SK-N-SH (cell line): ENCODE measurements at regions not wholly inside any gene's neighbourhood (a gene's known extent, or its start where the extent isn't known, plus 50 kb on each side); places are given as distances from the start of the nearest gene placed in this dataset.

Experiments used
- CTCF ChIA-PET: fragments of 300-600, 350-600 bp; formaldehyde crosslinking; extraction: SDS; loops from one replicate; lab custom pipeline; 2021; lab: Yijun Ruan, JAX
- POLR2A ChIA-PET: fragments of 350-600 bp; sonication (Branson Sonifier 250); formaldehyde crosslinking; extraction: SDS; loops from one replicate; lab custom pipeline; 2020; ENCODE audit warnings: antibody characterized with exemption, inconsistent platforms; lab: Yijun Ruan, JAX
- DNase-seq: peaks from one replicate; pipeline ENCODE4 v3.0.0; 2012
- H2AFZ ChIP-seq: fragments of 200-600 bp; sonication (generic); 2 replicates; pipeline ENCODE4 v1.8.1; 2016; ENCODE audit warnings: antibody characterized with exemption, mild to moderate bottlenecking, low read depth
- H3F3A ChIP-seq: fragments of 200-600 bp; sonication (generic); replicated peaks from 2 replicates; pipeline ENCODE3; 2016; ENCODE audit warnings: antibody characterized with exemption, mild to moderate bottlenecking; ENCODE audit not compliant: insufficient read depth
- H3K27ac ChIP-seq, 2 experiments: fragments of 200-500 bp in 1 of 2; fragments of 200-600 bp in 1 of 2; sonication (Bioruptor generic) in 1 of 2; sonication (generic), shearing (Covaris generic) in 1 of 2; 2 replicates each; pipeline versions ENCODE4 v1.5.1 to v1.6.1; 2014 to 2016; ENCODE audit warnings: low read depth in 2 of 2, inconsistent platforms in 1 of 2, low read length in 1 of 2, mild to moderate bottlenecking in 1 of 2, mixed read lengths in 1 of 2
- H3K27me3 ChIP-seq: fragments of 200-600 bp; sonication (generic), shearing (Covaris generic); 2 replicates; pipeline ENCODE4 v1.6.1; 2016; ENCODE audit warnings: mixed run types; ENCODE audit not compliant: insufficient read depth
- H3K36me3 ChIP-seq, 2 experiments: fragments of 200-500 bp in 1 of 2; fragments of 200-600 bp in 1 of 2; sonication (Bioruptor generic) in 1 of 2; sonication (generic) in 1 of 2; replicated peaks in 1 of 2; 2 replicates each; pipeline versions ENCODE3 to v1.5.1; 2014 to 2016; ENCODE audit warnings: low read length in 1 of 2, mild to moderate bottlenecking in 1 of 2; ENCODE audit not compliant: insufficient read depth in 2 of 2, control insufficient read depth in 1 of 2
- H3K4me1 ChIP-seq, 2 experiments: fragments of 200-500 bp in 1 of 2; fragments of 200-600 bp in 1 of 2; sonication (Bioruptor generic) in 1 of 2; sonication (generic), shearing (Covaris generic) in 1 of 2; 2 replicates each; pipeline versions ENCODE4 v1.5.1 to v1.6.1; 2014 to 2016; ENCODE audit warnings: low read depth in 1 of 2, low read length in 1 of 2, mixed run types in 1 of 2; ENCODE audit not compliant: insufficient read depth in 2 of 2, control insufficient read depth in 1 of 2
- H3K4me2 ChIP-seq: fragments of 200-600 bp; sonication (generic), shearing (Covaris generic); 2 replicates; pipeline ENCODE4 v1.6.1; 2017; ENCODE audit warnings: mixed run types
- H3K4me3 ChIP-seq, 2 experiments: fragments of 200-500 bp in 1 of 2; fragments of 200-600 bp in 1 of 2; sonication (Bioruptor generic) in 1 of 2; sonication (generic), shearing (Covaris generic) in 1 of 2; 2 replicates each; pipeline versions ENCODE4 v1.5.1 to v1.8.1; 2014 to 2016; ENCODE audit warnings: low read depth in 2 of 2, inconsistent platforms in 1 of 2, low read length in 1 of 2, mild to moderate bottlenecking in 1 of 2, mixed read lengths in 1 of 2, moderate library complexity in 1 of 2
- H3K79me2 ChIP-seq: fragments of 200-600 bp; sonication (generic); 2 replicates; pipeline ENCODE4 v1.8.1; 2017; ENCODE audit warnings: mild to moderate bottlenecking; ENCODE audit not compliant: insufficient read depth
- H3K9ac ChIP-seq: fragments of 200-600 bp; sonication (generic); 2 replicates; pipeline ENCODE4 v1.6.1; 2017; ENCODE audit warnings: mixed run types
- H3K9me2 ChIP-seq: fragments of 200-600 bp; sonication (generic); 2 replicates; pipeline ENCODE4 v1.6.1; 2017; ENCODE audit warnings: mixed run types
- H3K9me3 ChIP-seq: fragments of 200-600 bp; sonication (generic); 2 replicates; pipeline ENCODE4 v1.6.1; 2017; ENCODE audit warnings: mixed run types, mild to moderate bottlenecking, moderate library complexity
- H4K20me1 ChIP-seq: fragments of 200-600 bp; sonication (generic); 2 replicates; pipeline ENCODE4 v1.6.1; 2017; ENCODE audit warnings: mild to moderate bottlenecking, mixed run types; ENCODE audit not compliant: insufficient read depth
- CHD2 ChIP-seq: fragments of 150-350 bp; IDR thresholded peaks from 2 replicates; pipeline ENCODE4 v1.6.1; 2018; ENCODE audit warnings: low read length; ENCODE audit not compliant: partially characterized antibody
- FOSL2 ChIP-seq: IDR thresholded peaks from 2 replicates; pipeline ENCODE4 v1.4.0; 2012; ENCODE audit warnings: low read depth, mild to moderate bottlenecking, moderate library complexity, borderline replicate concordance
- MEF2A ChIP-seq: IDR thresholded peaks from 2 replicates; pipeline ENCODE4 v1.4.0; 2012; ENCODE audit warnings: low read depth, borderline replicate concordance
- MXI1 ChIP-seq: IDR thresholded peaks from 2 replicates; pipeline ENCODE4 v1.6.1; 2012; ENCODE audit warnings: mild to moderate bottlenecking, low read depth, low read length, improper control_type of control experiment
- NRF1 ChIP-seq: IDR thresholded peaks from 2 replicates; pipeline ENCODE4 v1.6.1; 2012; ENCODE audit warnings: low read depth, mild to moderate bottlenecking, low read length
- PBX3 ChIP-seq: IDR thresholded peaks from 2 replicates; pipeline ENCODE4; 2012
- POLR2AphosphoS5 ChIP-seq: IDR thresholded peaks from 2 replicates; pipeline ENCODE4 v1.6.1; 2012; ENCODE audit warnings: low read depth, low read length
- RAD21 ChIP-seq: IDR thresholded peaks from 2 replicates; pipeline ENCODE4 v1.6.1; 2012; ENCODE audit warnings: mild to moderate bottlenecking, low read length
- RCOR1 ChIP-seq: fragments of 150-350 bp; IDR thresholded peaks from 2 replicates; pipeline ENCODE4 v1.6.1; 2017; ENCODE audit warnings: antibody characterized with exemption, low read length
- TAF1 ChIP-seq: IDR thresholded peaks from 2 replicates; pipeline ENCODE4 v1.6.1; 2012; ENCODE audit warnings: low read depth, mild to moderate bottlenecking, low read length, moderate library complexity, borderline replicate concordance
- TCF12 ChIP-seq: IDR thresholded peaks from 2 replicates; pipeline ENCODE4 v1.4.0; 2012
- YY1 ChIP-seq: IDR thresholded peaks from 2 replicates; pipeline ENCODE4 v1.4.0; 2012; ENCODE audit warnings: low read depth, mild to moderate bottlenecking
- WGBS: methylation state at CpG from one replicate; pipeline ENCODE4 v1.1.6; 2017; ENCODE audit warnings: low lambda C conversion rate; 5-methylcytosine and 5-hydroxymethylcytosine counted together
- TF ChIP-seq, protein P1 (sequence below): fragments of 150-350 bp; IDR thresholded peaks from 2 replicates; pipeline ENCODE4 v1.6.1; 2016; ENCODE audit warnings: mild to moderate bottlenecking, low read depth, low read length
- TF ChIP-seq, protein P2 (sequence below): fragments of 200-600 bp; sonication (generic); IDR thresholded peaks from 2 replicates; pipeline ENCODE4 v1.6.1; 2017; ENCODE audit warnings: antibody characterized with exemption, mild to moderate bottlenecking, moderate library complexity
- TF ChIP-seq, protein P3 (sequence below): IDR thresholded peaks from 2 replicates; pipeline ENCODE4 v1.4.0; 2012; ENCODE audit warnings: low read depth
- TF ChIP-seq, protein P4 (sequence below): IDR thresholded peaks from 2 replicates; pipeline ENCODE4 v1.4.0; 2012; ENCODE audit warnings: low read depth, borderline replicate concordance

- TF ChIP-seq CHD2 (no peak), TAF1 (no peak), FOSL2 (no peak), NRF1 (no peak), PBX3 (no peak), TCF12 (no peak), MEF2A (no peak), RAD21 (no peak), YY1 (no peak), POLR2AphosphoS5 (no peak), MXI1 (no peak), RCOR1 (no peak)
- TF ChIP-seq, protein P1, sequence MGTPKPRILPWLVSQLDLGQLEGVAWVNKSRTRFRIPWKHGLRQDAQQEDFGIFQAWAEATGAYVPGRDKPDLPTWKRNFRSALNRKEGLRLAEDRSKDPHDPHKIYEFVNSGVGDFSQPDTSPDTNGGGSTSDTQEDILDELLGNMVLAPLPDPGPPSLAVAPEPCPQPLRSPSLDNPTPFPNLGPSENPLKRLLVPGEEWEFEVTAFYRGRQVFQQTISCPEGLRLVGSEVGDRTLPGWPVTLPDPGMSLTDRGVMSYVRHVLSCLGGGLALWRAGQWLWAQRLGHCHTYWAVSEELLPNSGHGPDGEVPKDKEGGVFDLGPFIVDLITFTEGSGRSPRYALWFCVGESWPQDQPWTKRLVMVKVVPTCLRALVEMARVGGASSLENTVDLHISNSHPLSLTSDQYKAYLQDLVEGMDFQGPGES, result no peak
- TF ChIP-seq, protein P2, sequence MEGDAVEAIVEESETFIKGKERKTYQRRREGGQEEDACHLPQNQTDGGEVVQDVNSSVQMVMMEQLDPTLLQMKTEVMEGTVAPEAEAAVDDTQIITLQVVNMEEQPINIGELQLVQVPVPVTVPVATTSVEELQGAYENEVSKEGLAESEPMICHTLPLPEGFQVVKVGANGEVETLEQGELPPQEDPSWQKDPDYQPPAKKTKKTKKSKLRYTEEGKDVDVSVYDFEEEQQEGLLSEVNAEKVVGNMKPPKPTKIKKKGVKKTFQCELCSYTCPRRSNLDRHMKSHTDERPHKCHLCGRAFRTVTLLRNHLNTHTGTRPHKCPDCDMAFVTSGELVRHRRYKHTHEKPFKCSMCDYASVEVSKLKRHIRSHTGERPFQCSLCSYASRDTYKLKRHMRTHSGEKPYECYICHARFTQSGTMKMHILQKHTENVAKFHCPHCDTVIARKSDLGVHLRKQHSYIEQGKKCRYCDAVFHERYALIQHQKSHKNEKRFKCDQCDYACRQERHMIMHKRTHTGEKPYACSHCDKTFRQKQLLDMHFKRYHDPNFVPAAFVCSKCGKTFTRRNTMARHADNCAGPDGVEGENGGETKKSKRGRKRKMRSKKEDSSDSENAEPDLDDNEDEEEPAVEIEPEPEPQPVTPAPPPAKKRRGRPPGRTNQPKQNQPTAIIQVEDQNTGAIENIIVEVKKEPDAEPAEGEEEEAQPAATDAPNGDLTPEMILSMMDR, result no peak
- TF ChIP-seq, protein P3, sequence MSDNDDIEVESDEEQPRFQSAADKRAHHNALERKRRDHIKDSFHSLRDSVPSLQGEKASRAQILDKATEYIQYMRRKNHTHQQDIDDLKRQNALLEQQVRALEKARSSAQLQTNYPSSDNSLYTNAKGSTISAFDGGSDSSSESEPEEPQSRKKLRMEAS, result no peak
- TF ChIP-seq, protein P4, sequence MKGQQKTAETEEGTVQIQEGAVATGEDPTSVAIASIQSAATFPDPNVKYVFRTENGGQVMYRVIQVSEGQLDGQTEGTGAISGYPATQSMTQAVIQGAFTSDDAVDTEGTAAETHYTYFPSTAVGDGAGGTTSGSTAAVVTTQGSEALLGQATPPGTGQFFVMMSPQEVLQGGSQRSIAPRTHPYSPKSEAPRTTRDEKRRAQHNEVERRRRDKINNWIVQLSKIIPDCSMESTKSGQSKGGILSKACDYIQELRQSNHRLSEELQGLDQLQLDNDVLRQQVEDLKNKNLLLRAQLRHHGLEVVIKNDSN, result no peak
- H3K27me3 ChIP-seq, result peaks cover 6% of the 10 kb centered on the region; the same call in 1 of the 2 replicates
- H3K4me1 ChIP-seq, result no peaks in the 10 kb centered on the region
- POLR2A ChIA-PET, result no interaction called here
- H3K4me3 ChIP-seq, result no peak overlapping the region
- no peaks in the 10 kb centered on the region for H3K9me3 ChIP-seq
- H3K36me3 ChIP-seq, result no peaks in the 10 kb centered on the region
- H2AFZ ChIP-seq, result no peak overlapping the region
- 23% methylated on average over 21 of the region's 22 CpGs for WGBS
- H3K4me2 ChIP-seq, result no peak overlapping the region
- H3K9ac ChIP-seq, result no peak overlapping the region
- no peaks in the 10 kb centered on the region for H3K79me2 ChIP-seq
- no peak for DNase-seq
- no peak overlapping the region for H3K27ac ChIP-seq
- no peaks in the 10 kb centered on the region for H4K20me1 ChIP-seq
- no peaks in the 10 kb centered on the region for H3F3A ChIP-seq
- no peaks in the 10 kb centered on the region for H3K9me2 ChIP-seq
- CTCF ChIA-PET, result interaction anchor here (1.1 kb wide), 2 partner anchors 503 to 504 kb away, joined by 3 read pairs; no protein-coding TSS in a partner anchor
Observed at GRCh38 chr20:57053793-57054552, 212.5 kb downstream of the BMP7 start.
